Stimulated activated CD8-positive, alpha-beta memory T cell treated with anti-CD3 and anti-CD28 coated beads, Interleukin-4, amount 100 ng/mL, for 1 hour (primary cell): ENCODE measurements at regions not wholly inside any gene's neighbourhood (a gene's known extent, or its start where the extent isn't known, plus 50 kb on each side); places are given as distances from the start of the nearest gene placed in this dataset.
"Not testable (repeated sequence)": the region's sequence is repeated elsewhere in the genome, so short reads cannot be mapped to it uniquely, and the experiment has no call there.

Experiments used
- DNase-seq, 2 donors: peaks; one replicate each; pipeline ENCODE4 v3.0.0-alpha.2; 2020; ENCODE audit warnings: low read depth in 2 of 2, low spot score in 1 of 2

DNA sequence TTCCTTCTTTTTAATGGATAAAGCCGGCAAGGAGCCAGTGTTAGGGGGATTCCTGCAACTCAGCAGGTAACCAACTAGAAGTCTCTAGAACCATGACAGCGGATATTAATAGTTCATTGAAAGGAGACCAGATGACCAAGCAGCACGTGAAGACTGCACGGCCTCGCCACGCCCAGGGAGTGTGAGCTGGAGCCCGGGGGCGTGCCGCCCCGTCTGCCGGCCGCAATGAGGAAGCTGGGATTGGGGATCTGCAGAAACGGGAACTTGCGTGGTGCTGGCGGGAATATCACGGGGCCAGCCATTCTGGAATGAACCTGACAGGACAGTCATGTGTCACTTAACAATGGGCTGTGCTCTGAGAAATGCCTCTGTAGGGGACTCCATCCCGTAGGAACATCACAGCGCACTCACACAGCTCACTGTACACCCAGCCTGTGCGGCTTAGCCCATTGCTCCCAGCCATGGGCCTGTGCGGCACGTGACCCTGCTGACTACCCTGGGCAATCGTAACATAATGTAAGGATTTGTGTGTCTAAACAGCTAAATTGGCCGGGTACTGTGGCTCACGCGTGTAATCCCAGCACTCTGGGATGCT, 4092.8 kb upstream of the TPTE start:
- not testable (repeated sequence) for DNase-seq

DNA sequence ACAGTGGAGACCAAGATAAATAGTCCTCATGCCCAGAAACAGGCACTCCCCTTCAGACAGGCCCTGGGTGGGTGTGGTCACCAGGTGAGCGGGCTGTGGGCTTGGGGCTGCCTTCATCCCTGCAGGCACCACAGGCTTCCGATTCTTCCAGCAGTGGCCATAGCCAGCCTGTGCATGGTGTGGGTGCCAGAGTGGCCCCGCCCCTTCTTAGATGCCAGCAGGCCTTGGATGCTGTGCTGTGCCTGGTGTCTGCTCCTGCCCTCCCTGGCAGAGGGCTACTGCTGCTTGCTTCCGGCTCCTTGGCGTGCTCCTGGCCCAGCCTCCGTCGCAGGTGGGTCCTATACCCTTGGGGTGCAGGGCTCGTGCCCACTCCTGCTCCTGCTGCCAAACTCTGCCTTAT, 4091.5 kb upstream of the TPTE start:
- not testable (repeated sequence) for DNase-seq

DNA sequence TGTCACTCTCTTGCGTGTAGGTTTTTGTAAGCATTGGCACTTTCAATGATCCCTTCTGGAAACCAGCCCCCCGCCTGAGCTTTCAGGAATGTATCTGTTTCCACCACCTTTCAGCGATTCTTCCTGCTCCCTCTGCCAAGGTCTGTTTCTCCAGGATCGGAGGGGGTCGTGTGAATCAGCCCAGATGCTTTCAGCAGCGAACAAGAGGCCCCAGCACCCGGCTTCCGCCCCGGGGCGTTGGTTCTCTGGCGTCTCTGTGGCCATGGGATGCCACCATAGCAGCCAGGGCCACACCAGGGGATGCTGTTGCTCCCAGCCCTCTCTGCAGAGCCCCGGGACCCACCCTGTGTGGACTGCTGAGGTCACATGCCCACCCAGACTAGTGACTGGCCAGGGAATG, 4088.2 kb upstream of the TPTE start:
- DNase-seq = not testable (repeated sequence)

DNA sequence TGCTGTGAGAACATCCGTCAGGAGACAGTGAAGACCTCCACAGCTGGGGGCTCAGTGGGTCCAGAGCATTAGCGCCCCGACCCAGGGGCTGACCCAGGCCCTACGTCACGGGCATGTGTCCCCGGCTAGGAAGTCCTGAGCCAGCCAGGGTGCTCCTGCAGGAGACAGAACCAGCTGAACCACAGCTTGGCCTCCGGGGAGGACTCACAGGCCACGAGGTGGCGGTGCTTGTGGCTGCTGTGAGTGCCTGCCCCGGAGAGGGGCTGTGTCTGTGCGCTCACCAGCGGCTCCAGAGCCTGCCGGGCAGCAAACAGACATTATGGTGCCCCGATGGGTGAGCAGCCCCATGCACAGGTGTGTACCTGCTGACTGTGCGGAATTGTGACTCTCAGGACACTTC, 4085.2 kb upstream of the TPTE start:
- DNase-seq = not testable (repeated sequence)

DNA sequence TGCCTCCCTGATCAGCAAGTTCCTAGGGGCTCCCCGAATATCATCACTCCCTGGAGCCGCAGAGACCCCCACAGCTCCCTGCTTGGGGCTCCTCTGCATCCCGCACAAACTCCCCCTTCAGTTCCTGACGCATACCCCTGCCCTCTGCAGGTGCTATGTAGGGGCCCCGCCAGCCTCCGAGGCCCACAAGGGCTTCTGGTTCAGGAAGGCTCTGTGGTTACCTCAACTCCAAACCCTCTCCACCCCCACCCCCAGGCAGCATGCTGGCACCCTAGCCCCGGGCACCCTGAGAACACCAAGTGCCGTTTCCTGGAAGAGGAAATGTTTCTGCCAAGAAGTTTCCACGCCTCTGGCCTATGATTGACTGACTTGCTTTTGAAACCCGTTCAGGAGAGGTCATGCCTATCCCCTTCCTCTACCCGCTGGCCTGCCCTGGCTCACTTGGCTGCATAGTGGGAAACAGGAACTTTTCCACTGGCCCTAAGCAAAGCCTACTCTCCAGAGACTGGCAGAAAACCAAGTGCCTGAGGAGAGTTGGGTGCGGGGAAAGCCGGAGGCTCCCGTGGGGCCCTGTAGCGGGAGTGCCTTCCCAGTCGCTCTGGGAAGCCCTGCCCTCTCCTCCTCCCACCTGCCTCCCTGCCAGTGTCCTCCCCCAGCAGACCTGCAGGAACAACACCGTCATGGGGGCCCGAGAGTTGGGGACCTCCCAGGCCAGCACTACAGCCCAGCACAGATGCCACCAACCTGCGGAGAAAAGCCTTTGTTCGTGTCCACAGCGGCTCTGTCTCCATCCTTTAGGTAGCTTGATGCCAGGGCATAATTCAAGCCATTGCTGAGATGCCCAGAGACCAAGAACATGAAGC, 4084.2 kb upstream of the TPTE start:
- DNase-seq = not testable (repeated sequence)

DNA sequence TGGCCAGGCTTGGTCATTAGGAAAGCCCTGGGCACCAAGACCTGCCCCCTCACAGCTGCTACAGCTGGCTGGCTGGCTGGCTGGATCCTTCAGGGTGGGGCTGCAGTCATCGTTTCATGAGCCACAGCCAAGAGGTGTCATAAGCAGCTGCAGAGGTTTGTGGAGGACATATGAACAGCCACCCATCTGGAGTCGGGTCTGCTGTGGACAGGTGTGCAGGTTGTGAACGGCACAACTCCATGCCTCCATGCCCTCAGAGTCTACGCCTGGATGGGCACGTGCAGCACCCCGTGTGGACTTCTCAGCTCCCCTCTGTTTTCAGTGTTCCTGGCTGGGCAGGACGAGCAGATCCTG, 4083.6 kb upstream of the TPTE start:
- not testable (repeated sequence) for DNase-seq

DNA sequence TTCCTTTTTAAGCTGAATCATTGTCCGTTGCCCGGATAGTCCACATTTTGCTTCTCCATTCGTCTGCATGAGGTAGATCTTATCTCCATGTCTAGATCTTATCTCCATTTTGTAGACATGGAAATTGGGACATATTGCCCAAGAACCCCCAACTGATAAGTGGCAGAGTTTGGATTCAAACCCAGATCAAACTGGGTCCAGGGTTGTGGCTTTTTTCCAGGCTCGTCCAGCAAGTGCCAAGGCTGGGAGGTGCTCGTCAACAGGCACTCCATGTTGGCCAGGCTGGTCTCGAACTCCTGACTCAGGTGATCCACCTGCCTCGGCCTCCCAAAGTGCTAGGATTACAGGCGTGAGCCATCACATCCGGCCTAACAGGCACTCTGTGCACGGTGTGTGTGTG, 4082.3 kb upstream of the TPTE start:
- not testable (repeated sequence) for DNase-seq

DNA sequence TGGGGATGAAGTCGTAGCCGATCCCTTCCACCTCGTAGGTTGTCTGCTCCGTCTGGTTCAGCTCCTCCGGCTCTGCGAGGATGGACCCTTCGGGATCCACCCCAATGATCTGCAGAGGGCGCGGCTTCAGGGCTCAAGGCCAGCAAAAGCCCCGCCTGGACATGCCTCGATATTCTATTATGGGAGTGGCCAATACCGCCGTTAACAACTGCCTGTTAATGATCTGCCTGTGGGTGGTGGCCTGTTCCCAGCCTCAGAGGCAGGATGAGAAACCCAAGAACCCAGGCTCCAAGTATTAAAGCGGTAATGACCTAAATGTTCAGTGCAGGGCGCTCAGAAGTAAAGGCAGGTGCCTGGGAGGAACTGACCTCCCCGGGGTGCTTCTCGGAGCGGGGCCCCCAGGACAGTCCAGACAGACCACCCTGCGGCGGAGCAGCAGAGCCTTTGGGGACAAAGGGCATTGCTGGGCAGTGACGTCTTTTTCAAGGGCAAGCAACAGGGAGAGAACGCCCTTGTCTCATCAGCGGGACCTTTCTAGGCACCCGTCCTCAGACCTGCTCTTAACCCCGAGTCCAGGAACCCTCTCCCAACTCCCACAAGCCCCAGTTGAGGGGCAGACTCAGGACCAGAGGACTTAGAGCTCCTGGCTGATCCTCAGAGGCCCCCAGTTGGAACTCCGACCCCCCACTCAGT, 4066.6 kb upstream of the TPTE start:
- DNase-seq = not testable (repeated sequence)

DNA sequence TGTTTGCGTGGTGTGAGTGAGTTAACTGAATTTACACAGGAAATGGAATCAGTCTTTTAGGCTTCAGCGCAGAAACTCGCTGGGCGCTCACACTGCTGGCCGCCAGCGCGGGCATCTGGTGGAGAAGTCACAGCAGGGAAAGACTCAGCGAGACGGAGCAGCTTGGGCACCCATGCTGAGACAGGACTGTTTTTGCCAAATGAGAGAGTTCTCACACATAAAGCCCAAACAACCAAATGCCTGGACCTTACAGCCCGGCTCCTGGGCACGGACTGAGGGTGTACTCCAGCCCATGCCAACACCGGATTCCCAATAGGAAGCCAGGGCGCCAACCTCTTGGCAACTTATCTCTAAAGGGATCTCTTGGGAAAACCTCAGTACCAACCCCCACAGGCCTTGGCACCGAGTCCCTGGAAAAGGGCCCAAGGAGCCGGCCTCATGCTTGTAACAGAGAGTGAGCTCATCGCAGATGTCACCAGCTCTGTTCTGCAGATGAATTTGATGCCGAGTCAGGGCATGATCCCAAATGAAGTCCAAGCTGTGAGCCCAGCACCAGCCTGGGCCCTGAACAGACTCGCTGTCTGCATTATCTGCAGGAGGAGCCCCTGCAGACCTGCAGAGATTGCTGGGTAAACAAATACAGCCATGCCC, 4065.2 kb upstream of the TPTE start:
- not testable (repeated sequence) for DNase-seq

DNA sequence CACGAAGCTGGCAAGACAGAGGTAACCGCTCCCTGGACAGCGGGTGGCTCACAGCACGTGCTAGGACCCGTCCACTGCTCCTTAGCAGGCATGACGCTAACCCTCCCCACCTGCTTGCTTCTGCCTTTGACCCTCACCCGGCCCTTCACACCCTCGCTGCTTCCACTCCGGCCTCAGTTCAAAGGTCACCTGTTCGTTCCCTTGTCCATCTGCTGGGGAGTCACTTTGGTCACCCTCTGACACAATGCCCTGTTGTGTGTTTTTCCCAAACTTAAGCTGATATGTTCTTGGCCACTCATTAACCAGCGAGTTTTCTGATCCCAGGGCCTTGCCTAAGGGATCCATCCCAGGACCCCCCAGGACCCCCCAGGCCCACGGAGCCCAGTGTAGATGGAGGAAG, 4061.6 kb upstream of the TPTE start:
- not testable (repeated sequence) for DNase-seq

DNA sequence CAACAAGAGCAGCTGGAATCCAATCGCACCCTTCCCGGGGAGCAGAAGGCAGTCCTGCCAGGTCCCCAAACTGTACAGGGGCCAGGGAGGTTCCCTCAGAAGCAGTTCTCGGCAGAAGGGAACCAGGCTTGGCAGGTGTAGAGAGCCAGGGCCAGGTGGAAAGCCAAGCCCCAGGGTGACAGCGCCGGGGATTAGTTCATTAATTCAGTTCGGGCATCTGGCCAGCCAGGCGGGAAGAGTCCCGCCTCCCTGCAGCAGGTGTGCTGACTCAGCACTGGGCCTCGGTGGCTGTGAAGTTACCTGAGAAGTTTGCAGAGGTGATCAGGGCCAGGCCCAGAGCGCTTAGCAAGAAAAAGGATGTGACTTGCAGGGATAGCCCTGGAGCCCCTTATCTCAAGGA, 4060.0 kb upstream of the TPTE start:
- DNase-seq = not testable (repeated sequence)

DNA sequence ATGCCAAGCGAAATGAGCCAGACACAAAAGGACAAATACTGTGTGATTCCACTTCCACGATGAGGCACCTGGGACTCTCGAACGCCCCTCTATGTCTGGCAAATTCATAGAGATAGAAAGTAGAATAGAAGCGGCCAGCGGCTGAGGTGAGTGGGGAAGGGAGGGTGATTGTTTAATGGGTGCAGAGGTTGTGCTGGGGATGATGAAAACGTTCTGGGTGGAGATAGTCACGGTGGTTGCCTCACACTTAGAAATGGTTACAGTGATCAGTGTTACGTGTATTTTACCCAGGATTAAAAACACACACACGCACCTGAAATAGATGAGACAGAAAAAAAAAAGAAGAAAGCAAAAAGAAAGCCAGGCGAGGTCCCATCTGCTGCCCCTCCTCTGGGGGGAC, 4057.0 kb upstream of the TPTE start:
- DNase-seq = not testable (repeated sequence)

DNA sequence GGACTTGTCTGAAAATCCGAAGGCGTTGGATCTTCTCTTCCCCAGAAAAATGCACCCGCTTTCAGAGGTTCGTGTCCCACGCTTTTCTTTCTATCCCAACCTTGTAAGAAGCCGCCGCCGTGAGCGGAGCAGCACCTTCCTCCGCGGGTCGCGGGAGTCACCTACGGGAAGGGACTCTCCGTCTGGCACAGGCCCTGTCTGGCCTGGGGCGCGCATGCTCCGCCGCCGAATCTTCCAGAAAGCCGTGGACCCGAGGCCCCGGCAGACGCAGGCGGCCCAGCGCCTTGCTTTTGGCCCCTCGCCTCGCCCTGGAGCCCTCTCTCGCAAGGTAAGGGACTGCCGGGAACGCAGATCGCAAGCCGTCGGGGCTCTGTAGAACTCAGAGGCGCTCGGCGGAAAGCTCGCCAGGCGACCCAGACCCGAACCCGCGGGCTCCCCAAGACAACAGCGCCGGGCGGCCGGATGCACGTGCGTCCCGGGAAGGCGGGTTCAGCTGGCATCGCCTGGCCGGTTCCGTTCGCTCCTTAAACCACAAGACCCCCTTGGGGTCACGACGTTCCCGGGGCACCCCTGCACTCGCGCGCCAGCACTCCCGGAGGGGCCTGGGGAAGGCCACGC, 4055.2 kb upstream of the TPTE start:
- not testable (repeated sequence) for DNase-seq

DNA sequence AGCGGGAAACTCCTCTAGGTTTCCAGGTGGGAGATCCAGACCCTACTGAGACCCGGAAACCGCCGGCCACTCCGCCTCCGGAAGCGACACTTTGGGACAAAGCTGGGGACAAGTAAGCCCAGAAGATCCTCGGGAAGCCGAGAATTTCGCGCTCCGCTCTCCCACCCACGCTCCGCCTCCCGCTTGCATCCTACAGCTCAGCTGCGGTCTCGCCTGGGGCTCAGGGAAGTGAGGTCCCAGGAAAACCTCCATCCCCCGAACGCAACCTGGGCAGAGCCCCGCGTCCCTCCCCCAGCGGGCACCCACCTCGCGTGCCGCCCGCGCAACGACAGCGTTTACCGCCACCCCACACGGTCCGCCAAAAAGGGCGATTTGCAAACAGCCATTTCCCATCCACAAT, 4054.7 kb upstream of the TPTE start:
- not testable (repeated sequence) for DNase-seq

DNA sequence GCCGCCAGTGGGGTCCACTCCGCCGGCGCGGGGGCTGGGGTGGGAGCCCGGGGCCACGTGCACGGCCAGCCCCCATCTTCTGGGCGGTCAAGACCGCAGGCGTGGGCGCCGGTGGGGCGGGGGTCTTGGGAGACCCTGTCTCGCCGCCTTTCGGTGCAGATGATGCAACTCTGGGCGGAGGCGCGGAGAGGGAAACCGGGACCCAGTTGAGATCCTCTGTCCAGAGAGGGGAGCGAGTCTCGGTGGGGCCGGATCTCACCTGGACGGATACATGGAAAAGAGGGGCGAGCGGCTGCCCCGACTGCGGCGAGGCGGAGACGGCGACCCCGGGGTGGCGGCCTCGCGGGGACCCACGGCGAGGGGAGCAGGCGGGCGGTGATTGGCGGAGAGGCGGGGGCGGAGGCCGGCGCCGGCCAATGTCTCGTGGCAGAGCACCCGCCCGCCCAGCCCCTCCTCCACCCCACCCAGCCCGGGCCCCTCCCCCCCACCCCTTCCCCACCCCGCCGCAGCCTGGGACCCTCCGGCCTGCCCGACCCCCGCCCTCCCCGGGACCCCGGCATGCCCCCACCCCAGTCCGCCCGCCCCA, 4054.1 kb upstream of the TPTE start:
- DNase-seq = not testable (repeated sequence)

DNA sequence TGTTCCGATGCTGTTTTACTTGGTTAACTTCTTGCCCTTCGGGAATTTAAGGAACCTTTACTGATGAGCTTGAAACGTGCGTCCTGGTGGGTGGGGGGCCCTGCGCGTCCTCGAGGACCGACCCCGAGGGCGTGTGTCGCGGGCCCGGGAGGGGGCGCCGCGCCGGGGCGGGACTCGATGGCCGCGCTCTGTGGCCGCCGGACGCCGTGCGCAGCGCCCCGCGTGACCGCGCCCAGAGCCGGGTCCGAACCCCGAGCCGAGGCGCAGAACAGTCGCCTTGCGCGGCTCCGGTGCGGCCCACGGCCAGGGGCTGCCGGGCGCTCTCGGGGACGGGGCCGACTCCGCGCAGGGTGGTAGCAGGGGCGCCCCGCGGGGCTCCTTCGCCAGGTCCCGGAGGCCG, 4053.5 kb upstream of the TPTE start:
- not testable (repeated sequence) for DNase-seq

DNA sequence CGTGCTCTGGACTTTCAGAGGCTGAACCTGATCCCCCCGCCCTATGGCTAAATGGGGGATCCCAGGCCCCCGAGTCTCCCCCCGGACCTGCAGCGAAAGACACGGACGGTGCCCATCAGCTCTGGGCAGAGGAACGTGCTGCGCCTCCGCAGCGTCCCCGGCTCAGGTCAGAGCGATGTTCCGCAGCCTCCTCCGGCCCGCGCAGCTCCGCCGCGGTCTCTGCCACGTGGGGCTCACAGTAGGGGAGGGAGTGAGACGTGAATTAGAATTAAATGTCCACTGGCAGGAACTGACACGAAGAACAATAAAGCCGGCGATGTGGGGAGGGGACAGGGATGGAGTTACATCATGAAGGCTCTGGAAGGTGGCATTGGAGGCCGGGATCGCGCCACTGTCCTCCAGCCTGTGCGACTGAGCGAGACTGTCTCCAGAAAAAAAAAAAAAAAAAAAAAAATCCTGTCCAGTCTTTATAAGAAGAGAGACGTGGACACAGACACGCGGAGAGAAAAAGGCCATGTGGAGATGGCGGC, 4053.0 kb upstream of the TPTE start:
- not testable (repeated sequence) for DNase-seq

DNA sequence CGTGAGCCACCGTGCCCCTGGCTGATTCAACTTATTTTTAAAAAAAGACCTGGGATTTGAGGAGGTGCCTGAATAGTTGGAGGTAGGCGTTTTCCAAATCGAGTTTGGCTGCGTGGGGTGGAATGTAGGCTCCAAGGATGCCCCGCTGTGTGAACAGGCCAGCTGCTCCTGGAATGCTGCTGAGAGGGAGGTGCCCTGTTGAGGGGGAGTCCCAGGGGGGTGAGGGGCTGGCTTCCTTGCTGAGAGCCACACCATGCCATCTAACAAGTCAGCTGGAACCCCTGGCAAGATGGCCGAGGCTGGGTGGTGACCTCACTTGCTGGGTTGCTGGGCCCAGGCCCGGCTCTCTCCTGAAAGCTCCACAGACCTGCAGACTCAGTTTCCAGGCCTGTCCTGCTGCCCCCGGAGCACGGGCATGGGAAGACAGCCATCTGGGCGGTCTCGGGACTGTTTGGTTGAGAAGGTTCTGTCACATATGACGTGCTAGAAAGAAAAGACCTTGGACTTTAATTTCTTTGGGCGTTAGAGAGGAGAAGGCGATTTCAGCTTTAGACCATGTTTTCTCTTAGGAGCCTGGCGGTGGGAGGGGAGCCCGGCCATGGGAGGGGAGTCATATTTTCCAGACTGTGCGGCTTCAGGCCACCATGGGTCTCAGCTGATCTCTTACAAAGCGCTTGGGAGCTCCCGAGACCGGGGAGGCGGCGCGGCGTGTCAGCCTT, 4047.0 kb upstream of the TPTE start:
- DNase-seq = not testable (repeated sequence)

DNA sequence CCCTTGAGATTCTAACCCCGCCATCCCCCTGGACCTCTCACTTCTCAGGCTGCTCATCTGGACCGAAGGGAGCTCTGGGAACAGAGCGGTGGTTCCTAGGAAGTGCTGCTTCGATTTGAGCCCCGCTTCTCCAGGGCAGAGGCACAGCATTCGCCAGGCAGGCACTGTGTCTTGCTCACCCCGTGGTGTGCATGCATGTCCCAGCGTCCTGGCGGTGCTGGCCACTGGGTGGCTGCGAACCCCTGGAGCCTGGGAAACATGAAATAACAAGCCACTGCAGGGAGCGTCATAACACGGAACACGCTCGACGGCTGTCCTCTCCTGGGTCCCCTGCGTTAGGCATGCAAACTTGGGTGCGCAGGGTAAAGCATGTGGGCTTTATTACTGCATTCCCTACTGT, 4040.3 kb upstream of the TPTE start:
- not testable (repeated sequence) for DNase-seq

DNA sequence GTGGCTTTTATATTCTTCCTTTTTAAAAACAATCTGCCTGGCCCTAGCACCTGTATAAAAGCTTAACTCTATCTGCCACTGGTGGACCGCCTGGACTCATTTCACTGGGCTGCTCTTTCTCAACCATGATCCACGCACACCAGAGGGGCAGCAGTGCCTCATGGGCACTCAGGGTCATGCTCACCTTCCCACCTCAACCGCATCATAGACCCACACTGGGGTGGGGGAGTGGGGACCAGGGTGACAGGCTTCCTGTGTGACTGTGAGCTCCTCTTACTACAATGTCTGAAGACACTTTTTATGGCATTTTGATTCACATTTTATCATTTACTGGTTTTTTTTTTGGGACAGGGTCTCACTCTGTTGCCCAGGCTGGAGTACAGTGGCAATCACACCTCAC, 4038.8 kb upstream of the TPTE start:
- DNase-seq = not testable (repeated sequence)
